Pancreas (tissue), 10 donors: ENCODE measurements at regions not wholly inside any gene's neighbourhood (a gene's known extent, or its start where the extent isn't known, plus 50 kb on each side); places are given as distances from the start of the nearest gene placed in this dataset.

Experiments
- ATAC-seq, 4 donors: fragments of 200-7000 bp; cut with Tn5 transposase; one replicate each; pipeline versions ENCODE4 v1.8.0 to v1.9.1; 2020; ENCODE audit warnings: mild to moderate bottlenecking in 4 of 4, moderate library complexity in 4 of 4
- DNase-seq, 6 donors: peaks; one replicate each; pipeline ENCODE4 v3.0.0-alpha.2; 2020
- FAIRE-seq: peaks from 2 replicates; lab custom pipeline; 2012; peaks lifted over from hg19 to GRCh38; lab: Jason Lieb, UNC
- H3K27ac ChIP-seq, 4 donors: fragments of 200-600 bp; sonication (generic); 1 replicate in 3 of 4; 2 replicates in 1 of 4; pipeline versions ENCODE4 v1.5.0 to v1.8.0; 2020
- H3K27me3 ChIP-seq, 4 donors: fragments of 200-600 bp; one replicate each; pipeline ENCODE4 v1.8.0; 2021
- H3K36me3 ChIP-seq, 3 donors: fragments of 200-600 bp; sonication (generic) in 1 of 3; one replicate each; pipeline versions ENCODE4 v1.5.0 to v1.8.0; 2020 to 2021
- H3K4me1 ChIP-seq, 3 donors: fragments of 200-600 bp; one replicate each; pipeline ENCODE4 v1.8.0; 2021
- H3K4me3 ChIP-seq, 4 donors: fragments of 200-600 bp; sonication (generic) in 2 of 4; one replicate each; pipeline versions ENCODE4 v1.5.0 to v1.8.0; 2020 to 2021
- H3K9me3 ChIP-seq, 4 donors: fragments of 200-600 bp; one replicate each; pipeline ENCODE4 v1.8.0; 2021
- CTCF ChIP-seq, 4 donors: fragments of 200-600 bp; sonication (generic) in 3 of 4; IDR thresholded peaks; one replicate each; pipeline versions ENCODE4 v1.5.0 to v1.8.0; 2021; ENCODE audit warnings: antibody characterized with exemption in 4 of 4
- WGBS, 2 donors: extraction: QIAGEN DNeasy Blood & Tissue Kit; methylation state at CpG; one replicate each; pipeline ENCODE4 v1.1.7; 2013; 5-methylcytosine and 5-hydroxymethylcytosine counted together
- intact Hi-C, 3 donors: fragments of 100-400 bp; cut with DNase I; formaldehyde crosslinking; loops; one replicate each; pipeline versions ENCODE4 v1.11.1 to v1.14.2; 2022
- donor health status: healthy with polysubstance abuse.
- donor health status: DM: no; HTN: no; CAD: no; lungs with moderate emphysema.
- donor health status: DM: no; HTN: no; CAD: no.
- donor health status: control.
- donor health status: control.
- donor health status: Bipolar disorder and iron deficiency.
- donor health status: DM: yes; HTN: yes; CAD: no.
- donor health status: DM: no; HTN: no; CAD: no.
- donor health status: DM: no; HTN: no; CAD: no.
- donor health status: DM: yes; HTN: yes; CAD: no.

GRCh38 chr15:57777003-57777402, 70.5 kb downstream of the POLR2M start:
- WGBS, 2 donors = 80 to 85% methylated on average over 4 of the region's 4 CpGs
- FAIRE-seq = no peak

GRCh38 chr15:57780471-57780870, 74.0 kb downstream of the POLR2M start:
- TF ChIP-seq CTCF (IDR thresholded peaks at IDR 0.05) = no peak
- H3K4me3 ChIP-seq = no peak overlapping the region
- intact Hi-C loops = no loop called here
- H3K9me3 ChIP-seq = no peaks in the 10 kb centered on the region
- no peak for ATAC-seq
- no peaks in the 10 kb centered on the region for H3K36me3 ChIP-seq
- H3K27me3 ChIP-seq = no peaks in the 10 kb centered on the region
- no peak for DNase-seq
- no peak overlapping the region for H3K27ac ChIP-seq
- WGBS, 2 donors = 64 to 65% methylated on average over 4 of the region's 4 CpGs
- no peak for FAIRE-seq
- no peaks in the 10 kb centered on the region for H3K4me1 ChIP-seq

More at GRCh38 chr15:57777003-57777402, 70.5 kb downstream of the POLR2M start:
- DNase-seq = no peak
- Histone ChIP-seq H3K27me3 (no peaks in the 10 kb centered on the region), H3K36me3 (no peaks in the 10 kb centered on the region), H3K27ac (no peak overlapping the region), H3K9me3 (no peaks in the 10 kb centered on the region), H3K4me3 (no peak overlapping the region), H3K4me1 (no peaks in the 10 kb centered on the region)
- TF ChIP-seq CTCF (IDR thresholded peaks at IDR 0.05) = no peak
- intact Hi-C loops = no loop called here
- ATAC-seq = no peak

GRCh38 chr15:57782731-57783130, 76.2 kb downstream of the POLR2M start:
- intact Hi-C loops = no loop called here
- ATAC-seq = no peak
- H3K4me1 ChIP-seq = no peaks in the 10 kb centered on the region
- H3K27ac ChIP-seq = no peak overlapping the region
- H3K36me3 ChIP-seq = no peaks in the 10 kb centered on the region
- H3K9me3 ChIP-seq = no peaks in the 10 kb centered on the region
- TF ChIP-seq CTCF (IDR thresholded peaks at IDR 0.05) = no peak
- DNase-seq = no peak
- H3K27me3 ChIP-seq = no peaks in the 10 kb centered on the region
- FAIRE-seq = no peak
- 79 to 89% methylated on average over 6 of the region's 6 CpGs for WGBS, 2 donors
- H3K4me3 ChIP-seq = no peak overlapping the region

- Histone ChIP-seq H3K4me1 (no peaks in the 10 kb centered on the region), H3K9me3 (no peaks in the 10 kb centered on the region), H3K27me3 (no peaks in the 10 kb centered on the region), H3K27ac (no peak overlapping the region), H3K4me3 (no peak overlapping the region), H3K36me3 (no peaks in the 10 kb centered on the region)
- ATAC-seq (peak in 2 of 4 donors; percentile 30 to 52), FAIRE-seq (no peak), DNase-seq (no peak)
- TF ChIP-seq CTCF (IDR thresholded peaks at IDR 0.05) = no peak
- WGBS, 2 donors = 74 to 77% methylated on average over 4 of the region's 4 CpGs
- intact Hi-C loops = no loop called here
Observed at GRCh38 chr15:57784081-57784511, 77.6 kb downstream of the POLR2M start.

GRCh38 chr15:57785039-57785438, 78.5 kb downstream of the POLR2M start:
- no peak for ATAC-seq

More at GRCh38 chr15:57785039-57785438, 78.5 kb downstream of the POLR2M start:
- Histone ChIP-seq H3K36me3 (no peaks in the 10 kb centered on the region), H3K4me3 (no peak overlapping the region), H3K4me1 (no peaks in the 10 kb centered on the region), H3K27ac (no peak overlapping the region), H3K9me3 (no peaks in the 10 kb centered on the region), H3K27me3 (no peaks in the 10 kb centered on the region)
- FAIRE-seq (no peak), DNase-seq (no peak)
- no peak for TF ChIP-seq CTCF (IDR thresholded peaks at IDR 0.05)
- 61 to 65% methylated on average over 9 of the region's 9 CpGs for WGBS, 2 donors
- intact Hi-C loops = no loop called here
